HUDEP-2 (cell line): ENCODE measurements at regions not wholly inside any gene's neighbourhood (a gene's known extent, or its start where the extent isn't known, plus 50 kb on each side); places are given as distances from the start of the nearest gene placed in this dataset.
"Not testable (repeated sequence)": the region's sequence is repeated elsewhere in the genome, so short reads cannot be mapped to it uniquely, and the experiment has no call there.

Experiments used
- DNase-seq, 76 experiments: peaks; one replicate each; lab custom pipeline; 2025; ENCODE audit not compliant: unreplicated experiment in 76 of 76; lab: John Stamatoyannopoulos, UW

DNA sequence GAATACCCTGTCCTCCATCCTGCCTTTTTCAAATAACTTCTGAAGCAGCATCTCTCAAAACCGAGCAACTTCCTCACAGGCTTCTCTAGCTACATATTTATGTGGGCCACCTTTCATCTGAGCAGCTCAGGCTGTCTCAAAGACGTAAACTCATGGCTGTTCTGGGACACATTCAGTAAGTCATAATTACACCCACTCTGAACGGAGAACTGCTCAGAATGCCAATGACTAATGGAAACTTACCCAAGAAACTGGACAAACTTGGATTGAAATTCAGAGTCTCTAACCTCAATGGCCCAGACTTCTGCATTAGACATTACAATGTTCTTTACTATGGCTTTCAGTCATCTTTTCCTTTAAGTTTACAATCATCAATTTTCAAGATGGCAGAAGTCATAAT, 145.2 kb downstream of the RAD51AP2 start:
- no peak for DNase-seq

DNA sequence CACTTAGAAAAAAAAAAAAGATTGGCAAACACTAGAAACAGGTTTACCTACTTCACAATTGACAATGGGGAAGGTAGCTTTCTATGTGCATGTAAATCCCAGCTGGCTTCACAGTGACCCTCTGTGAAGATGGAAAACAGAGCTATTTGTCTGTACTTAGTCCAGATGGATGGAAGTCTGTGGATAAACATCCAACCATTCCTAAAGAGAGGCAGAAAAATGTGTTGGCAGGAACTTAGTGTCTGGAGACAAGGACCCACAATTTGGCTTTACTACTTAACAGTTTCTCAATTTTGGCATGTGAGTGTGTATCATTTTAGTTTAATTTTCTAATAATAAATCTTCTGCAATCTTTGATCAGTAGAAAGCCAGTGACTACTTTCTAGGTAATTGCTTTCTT, 154.4 kb downstream of the RAD51AP2 start:
- DNase-seq = no peak

DNA sequence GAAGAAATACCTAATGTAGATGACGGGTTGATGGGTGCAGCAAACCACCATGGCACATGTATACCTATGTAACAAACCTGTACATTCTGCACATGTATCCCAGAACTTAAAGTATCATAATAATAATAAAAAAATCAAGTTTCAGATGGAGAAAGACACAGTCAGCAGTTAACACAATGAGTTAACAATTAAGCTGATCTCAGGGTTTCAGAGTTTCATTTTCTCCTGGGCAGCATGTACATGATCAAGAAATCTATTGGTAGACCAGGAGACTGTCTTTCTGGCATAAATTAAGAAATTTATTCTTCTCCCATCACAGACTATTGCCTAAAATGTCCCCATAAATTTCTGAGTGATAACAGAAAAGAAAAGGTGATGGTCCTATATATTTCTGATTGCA, 155.3 kb downstream of the RAD51AP2 start:
- DNase-seq = no peak

DNA sequence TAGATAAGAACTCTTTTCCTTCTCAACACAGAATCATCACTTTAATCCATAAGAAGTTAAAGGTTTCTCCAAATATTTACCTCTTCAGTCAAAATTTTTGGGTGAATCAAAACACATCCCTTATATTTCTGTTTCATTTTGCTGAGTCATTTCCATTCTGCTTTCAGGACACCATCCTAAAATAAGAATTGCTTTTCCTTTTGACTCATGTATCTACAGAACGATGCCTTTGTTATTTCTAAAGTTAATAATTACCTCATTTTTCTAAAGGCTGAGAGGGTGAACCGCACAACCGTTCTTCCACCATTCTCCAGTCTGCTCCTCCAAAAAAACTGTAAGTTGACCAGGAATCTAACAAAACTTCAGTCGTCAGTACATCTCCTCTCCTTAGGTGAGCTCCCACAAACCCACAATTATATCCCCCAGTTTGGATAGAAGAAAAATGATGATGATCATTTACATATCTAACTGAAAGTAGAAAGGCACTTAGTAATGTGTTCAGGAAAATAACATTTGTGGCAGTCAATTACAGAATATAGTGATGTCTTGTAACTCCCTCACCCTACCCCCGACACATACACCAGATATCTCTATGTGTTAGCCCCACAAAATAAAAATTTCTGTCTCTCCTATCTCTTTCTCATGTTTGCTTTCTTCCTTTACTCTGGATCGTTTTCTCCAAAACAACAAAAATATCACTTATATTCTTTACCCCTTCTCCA, 162.5 kb downstream of the RAD51AP2 start:
- no peak for DNase-seq

DNA sequence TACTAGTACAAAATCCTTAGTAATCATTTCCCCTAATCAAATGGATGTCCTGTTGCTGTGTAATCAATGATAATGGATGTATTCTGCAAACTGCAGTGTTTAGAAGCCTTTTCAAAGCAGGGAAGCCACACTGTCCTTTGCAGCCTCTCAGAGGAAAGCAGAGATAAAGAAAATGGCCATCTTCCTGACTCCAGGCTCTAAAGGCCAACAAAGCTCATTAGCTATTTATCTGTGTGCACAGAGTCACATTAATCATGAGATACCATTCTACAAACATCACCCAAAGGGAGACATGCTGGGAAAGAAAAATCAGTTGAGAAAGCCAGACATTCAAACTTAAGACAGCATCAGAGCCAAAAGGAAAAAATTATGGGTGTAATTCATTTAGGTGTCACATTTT, 165.0 kb downstream of the RAD51AP2 start:
- DNase-seq = no peak

DNA sequence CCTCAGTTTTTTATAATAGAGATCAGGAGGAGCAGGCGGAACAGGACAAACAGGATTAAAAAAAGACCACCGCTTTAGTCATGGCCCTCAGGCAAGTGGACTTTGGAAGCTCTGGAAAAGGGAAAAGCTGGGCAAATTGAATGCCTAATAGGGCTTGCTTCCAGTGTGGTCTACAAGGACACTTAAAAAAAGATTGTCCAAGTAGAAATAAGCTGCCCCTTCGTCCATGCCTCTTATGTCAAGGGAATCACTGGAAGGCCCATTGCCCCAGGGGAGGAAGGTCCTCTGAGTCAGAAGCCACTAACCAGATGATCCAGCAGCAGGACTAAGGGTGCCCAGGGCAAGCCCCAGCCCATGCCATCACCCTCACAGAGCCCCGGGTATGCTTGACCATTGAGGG, 175.5 kb downstream of the RAD51AP2 start:
- DNase-seq = not testable (repeated sequence)

DNA sequence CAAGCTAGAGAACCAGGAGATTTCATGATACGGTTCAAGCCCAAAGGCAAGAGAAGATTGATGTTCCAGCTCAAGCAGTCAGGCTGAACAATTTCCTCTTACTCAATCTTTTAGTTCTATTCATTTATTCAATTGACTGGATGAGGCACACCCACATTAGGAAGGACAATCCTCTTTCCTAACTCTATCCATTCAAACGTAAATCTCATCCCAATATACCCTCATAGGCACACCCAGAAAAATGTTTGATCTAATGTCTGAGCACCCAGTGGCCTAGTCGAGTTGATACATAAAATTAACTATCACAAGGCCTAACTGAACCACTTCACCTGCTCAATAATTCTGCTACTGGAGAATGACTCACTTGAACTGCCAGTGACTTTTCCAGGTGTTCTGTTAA, 180.7 kb downstream of the RAD51AP2 start:
- DNase-seq = no peak

DNA sequence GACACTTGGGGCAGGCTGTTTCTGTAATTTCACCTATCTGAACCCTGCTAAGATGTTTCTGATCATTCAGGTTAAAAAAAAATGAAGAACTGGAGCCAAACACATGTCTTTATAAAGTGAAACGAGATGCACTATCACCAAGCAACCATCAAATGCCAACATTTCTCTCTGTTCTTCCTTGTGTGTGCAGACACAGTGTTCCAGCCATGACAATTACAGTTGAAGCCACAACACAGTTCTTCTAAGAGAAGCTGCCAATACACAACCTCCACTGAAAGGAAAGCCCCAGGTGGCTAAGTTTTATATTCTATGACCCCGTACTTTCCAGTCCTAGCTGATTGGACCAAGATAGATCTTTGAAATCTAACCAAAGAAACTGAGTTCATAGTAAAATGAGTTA, 181.8 kb downstream of the RAD51AP2 start:
- no peak for DNase-seq

DNA sequence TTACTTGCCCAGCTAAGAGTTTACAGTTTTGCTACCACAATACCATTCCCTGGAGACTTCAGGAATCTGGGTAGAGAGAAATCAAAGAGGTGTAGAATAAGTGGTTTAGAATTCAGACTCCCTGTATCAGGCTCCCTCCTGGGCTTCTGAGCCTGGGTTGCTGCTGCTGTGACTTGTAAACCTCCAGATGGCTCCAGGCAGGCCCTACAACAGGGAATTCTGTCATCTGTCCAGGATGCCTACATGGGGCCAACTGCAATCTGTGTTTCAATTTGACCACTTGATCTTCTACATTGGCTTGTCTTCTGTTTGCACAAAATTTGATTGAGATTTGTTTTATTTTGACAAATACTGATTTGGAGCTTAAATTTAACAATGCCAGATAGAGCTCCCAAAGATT, 183.9 kb downstream of the RAD51AP2 start:
- no peak for DNase-seq

DNA sequence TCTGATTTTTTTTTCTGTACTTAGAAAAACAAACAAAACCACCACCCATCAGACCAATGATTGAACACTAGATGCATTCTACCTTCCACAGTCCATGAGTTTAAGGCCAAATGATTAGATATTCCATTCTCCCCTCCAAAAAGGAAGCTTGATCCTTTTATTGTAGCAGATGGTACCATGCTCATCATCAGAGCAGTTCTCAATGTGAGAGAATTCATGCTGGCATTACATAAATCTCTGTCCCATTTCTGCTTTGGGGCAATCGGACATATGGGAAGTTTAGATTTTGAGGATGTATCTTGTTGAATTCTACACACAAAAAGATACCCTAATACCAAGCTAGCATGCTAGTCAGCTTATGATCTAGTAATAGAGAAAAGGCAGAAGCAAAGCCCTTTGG, 186.6 kb downstream of the RAD51AP2 start:
- DNase-seq = no peak

DNA sequence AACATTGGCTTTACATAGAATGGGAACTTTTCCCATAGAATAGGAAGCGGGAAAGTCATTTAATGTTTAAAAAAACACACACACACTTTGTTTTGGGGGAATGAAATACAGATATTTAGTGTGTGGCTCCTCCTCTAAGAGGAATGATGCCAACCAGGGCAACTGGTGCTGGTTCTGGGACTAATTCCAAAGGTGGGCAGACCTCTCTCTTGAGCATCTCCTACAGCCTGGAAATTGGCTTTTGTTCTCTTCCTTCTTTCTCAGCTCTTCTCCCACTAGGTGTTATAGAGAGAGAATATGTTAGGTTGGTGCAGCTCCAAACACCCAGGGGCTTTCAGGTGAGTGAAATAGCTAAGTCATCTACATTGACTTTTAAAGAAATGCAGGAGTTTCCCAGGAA, 190.1 kb downstream of the RAD51AP2 start:
- no peak for DNase-seq

DNA sequence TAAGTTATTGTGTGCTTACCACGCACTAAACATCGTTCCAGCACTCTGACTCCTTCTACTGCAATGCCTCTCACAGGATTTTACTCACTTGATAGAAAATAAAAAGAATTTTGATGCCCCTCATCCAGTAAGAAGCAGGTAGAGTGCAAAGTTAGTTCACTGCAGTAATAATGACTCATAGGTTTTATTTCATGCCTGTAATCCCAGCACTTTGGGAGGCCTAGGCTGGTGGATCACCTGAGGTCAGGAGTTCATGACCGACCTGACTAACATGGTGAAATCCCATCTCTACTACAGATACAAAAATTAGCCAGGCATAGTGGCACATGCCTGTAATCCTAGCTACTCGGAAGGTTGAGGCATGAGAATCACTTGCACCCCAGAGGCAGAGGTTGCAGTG, 190.6 kb downstream of the RAD51AP2 start:
- DNase-seq = no peak

DNA sequence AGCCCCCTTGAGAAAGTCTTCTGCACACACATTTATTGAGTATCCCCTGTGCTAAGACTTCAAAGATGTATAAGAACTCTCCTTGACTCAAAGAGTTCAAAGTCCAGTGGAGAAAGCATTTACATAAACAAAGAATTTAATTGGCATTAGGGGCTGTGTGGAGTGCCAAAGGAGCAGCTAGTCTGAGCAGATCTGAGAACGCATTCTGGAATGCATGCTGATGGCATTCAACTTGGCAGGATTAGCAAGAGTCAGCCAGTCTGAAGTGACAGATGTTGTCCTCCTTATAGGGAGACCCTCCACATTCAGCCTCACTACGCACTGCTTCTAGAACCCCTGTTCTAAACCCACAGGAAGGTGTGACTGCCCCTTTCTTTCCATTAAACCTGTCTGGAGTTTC, 191.5 kb downstream of the RAD51AP2 start:
- no peak for DNase-seq

DNA sequence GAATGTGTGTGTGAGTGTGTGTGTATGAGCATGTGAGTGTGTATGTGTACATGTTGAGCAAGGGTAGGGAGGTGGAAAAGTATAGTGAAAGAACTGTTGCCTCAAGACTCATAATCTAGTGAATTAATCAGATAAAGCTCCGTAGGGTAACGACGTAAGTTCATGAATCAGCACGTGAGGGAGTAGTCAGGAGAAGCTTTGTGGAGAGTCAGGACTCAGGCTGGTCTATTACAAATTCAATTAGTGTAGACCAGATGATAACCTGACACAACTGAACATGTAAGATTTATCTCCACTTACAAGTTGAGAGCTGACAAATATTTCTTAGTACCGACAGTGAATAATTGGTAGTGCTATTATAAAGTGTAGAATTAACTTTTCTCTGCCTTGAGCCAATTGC, 194.5 kb downstream of the RAD51AP2 start:
- DNase-seq = no peak

DNA sequence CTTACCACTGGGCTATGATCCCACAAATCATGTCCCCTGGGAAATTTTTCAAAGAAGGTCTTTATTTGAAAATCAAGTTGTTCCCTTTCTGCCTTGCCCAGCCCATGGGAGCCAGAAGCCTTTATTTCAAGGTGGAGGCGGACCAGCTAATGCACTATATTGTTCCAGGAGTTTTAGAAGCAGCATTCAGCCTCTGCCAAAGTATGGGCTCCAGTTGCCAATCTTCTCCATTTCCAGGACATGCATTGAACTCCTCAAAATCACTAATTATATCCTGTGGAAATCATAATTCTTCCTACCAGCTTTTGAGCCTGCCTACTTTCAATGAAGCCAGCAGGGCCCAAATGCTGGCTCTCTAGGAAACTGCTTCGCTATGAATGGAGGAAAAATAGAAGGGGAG, 195.8 kb downstream of the RAD51AP2 start:
- DNase-seq = no peak

DNA sequence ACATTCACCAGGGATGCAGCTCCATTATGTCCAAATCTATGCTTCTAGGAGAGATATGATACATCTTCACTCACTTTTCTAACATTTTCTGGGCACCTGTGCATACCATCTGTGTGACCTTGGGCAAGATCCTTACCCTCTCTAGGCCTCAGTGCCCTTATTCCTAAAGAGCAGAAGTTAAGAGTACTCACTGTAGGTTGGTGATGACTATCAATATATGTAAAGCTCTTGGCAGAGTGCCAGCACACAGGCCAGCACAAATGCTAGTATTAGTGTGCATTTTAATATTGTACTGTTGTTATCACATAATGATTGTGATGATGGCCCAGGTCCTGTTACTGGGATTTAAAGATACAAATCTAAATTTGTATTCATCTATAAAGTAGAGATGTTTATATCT, 199.2 kb downstream of the RAD51AP2 start:
- no peak for DNase-seq

DNA sequence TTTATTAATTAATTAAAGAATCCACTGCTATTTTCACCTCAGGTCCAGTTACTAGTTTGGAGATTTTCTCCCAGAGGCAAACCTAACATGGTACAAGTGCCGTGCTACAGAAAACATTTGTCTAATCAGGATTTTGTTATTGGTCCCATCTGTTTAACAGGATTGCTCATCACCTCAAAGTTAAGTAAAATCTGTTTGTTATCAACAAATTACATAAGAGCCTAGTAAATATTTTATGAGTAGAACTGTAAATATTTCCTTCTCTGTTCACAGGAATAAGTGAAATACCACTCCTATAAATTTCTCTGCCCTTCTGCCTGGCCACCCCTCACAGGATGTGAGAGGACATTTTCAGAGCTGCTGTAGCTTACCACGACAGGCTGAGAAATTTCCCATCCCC, 200.2 kb downstream of the RAD51AP2 start:
- no peak for DNase-seq

DNA sequence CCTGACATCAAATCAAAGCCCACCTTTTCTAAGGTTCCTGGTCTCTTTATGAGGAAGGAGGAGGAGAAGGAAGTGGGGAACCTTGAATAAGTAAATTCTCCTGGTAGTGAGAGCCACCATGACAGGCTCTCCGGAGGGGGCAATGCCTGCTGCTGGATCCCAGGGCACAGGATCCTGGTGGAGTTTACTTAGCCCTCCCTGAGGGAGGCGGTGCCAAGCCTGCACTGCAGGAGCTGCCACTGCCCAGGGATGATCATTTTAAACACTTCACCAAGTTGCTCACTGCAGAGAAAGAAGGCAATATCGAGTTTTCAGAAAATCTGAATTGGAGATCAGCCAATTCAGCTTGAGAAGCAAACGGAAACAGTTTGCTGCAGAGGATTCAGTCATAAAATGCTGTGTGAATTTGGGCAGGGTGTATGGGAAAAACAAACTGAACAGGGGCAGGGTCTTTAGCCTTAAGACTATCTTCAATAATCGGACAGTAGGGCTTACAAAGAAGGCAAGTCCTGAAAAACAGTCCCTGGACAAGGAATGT, 200.7 kb downstream of the RAD51AP2 start:
- DNase-seq = no peak

DNA sequence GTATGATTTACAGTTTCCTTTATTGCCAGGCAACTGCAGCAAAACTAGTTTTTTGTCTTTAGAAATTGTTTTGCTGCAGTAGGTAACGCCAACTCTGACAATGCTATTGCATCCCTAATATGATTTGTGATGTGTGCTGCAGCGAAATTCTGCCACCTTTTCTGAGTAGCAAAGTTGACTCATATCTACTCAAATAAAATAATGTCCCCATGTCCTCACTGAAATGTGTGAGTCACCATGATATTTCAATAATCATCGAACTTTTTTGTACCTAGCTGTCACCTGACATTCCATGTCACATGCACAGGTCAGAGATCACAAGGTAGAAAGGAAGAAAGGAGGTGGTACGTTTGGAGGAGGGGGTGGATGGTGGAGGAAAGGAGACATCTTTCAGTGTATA, 205.0 kb downstream of the RAD51AP2 start:
- DNase-seq = no peak

DNA sequence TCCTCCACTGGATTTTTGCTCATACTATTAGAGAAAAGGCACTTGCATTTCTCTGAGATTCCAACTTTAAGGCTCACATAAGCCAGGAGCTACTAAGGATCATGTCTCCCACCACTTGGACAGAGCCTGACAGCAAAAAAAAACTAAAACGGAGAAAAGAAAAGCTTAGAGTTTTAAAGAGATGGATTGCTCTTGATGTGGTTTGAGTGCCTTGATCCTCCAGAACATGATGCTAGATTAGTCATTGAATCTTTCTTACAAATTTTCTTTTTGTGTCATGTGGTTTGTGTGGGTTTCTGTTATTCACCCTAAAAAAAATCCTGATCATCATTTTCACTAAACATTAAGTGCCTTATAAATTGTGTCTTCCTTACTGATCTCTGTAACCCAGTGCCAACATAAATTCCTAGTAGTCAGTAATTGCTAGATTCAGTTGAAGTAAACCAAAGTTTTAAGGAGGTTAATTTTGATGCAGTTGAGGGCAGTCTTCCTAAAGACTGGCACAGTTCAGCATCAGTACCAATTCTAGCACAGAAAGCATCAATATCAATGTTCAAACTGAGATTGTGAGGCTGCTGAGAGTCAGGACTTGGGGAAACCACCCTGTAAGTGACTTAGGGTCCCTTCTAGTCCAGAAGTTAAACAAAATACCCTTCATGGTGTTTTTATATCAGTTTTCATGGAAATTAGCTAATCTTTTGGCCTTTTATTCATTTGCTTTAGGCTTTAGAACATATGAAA, 206.3 kb downstream of the RAD51AP2 start:
- no peak for DNase-seq

DNA sequence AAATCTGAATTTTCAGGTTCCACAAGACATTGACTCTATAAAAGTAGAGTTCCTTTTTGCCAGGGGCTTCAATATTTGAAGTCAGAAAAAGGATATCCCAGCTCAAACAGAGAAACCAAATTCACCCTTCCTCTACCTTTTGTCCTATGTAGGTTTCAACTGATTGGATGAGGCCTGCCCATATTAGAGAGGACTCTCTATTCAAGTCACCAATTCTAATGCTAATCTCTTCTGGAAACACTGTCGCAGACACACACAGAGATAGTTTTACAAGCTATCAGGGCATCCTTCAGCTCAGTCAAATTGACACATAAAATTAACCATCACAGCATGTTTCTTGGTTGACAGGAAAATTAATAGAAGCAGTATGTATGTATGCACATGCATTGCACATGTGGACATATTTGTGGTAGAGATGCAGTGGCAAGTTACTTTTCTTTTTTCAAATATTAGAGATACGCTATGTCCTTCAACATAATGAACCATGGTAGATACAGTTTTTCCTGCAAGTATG, 207.1 kb downstream of the RAD51AP2 start:
- DNase-seq = no peak

DNA sequence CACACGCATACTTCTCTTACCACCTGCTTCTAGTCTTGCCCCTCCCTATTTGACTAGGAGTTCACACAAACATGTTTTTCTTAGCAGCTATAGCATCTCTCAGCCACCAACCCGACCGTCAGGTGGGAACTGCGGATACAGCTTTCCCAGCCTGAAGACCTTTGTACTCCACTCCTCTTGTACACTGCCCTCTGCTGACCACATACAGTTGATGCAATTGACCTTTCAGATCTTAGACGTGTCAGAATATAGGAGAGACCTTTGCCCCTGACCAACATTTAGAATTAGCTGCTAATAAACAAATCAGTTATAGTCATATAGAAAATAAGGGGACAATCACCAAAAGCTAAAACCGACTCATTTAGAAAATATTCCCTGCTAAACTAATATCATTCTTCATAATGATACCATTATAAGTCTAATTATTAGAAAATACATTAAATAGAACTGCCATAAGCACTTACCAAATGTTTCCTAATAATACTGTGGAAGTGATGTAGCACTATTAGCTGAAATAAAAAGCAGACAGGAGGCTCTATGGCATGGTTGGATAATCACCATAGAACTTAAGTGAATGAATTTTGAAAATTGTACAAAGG, 208.4 kb downstream of the RAD51AP2 start:
- DNase-seq = peak in 22 of 76 experiments; percentile 1 to 45 (median 24)
